HEK293 (cell line): ENCODE measurements at regions not wholly inside any gene's neighbourhood (a gene's known extent, or its start where the extent isn't known, plus 50 kb on each side); places are given as distances from the start of the nearest gene placed in this dataset.

Source experiments
- CTCF ChIA-PET: fragments of 350-600 bp; formaldehyde crosslinking; extraction: SDS; loops from one replicate; lab custom pipeline; 2021; ENCODE audit warnings: antibody characterized with exemption; lab: Yijun Ruan, JAX
- POLR2A ChIA-PET: fragments of 300-600 bp; formaldehyde crosslinking; extraction: SDS; loops from one replicate; lab custom pipeline; 2020; ENCODE audit warnings: antibody characterized with exemption, inconsistent platforms; lab: Yijun Ruan, JAX
- H3K27ac ChIP-seq: fragments of 200-500 bp; sonication (Bioruptor generic); 2 replicates; pipeline ENCODE4 v1.5.1; 2014; ENCODE audit warnings: low read depth, low read length, control low read depth, inconsistent platforms; ENCODE audit errors: extremely low read depth
- H3K36me3 ChIP-seq, 2 experiments: fragments of 200-500 bp in 1 of 2; sonication (Bioruptor generic) in 1 of 2; 1 replicate in 1 of 2; 2 replicates in 1 of 2; pipeline ENCODE4 v1.5.1; 2014 to 2017; ENCODE audit warnings: inconsistent platforms in 2 of 2, low read length in 2 of 2; ENCODE audit not compliant: control insufficient read depth in 2 of 2, insufficient read depth in 1 of 2
- H3K4me1 ChIP-seq: fragments of 200-500 bp; sonication (Bioruptor generic); 2 replicates; pipeline ENCODE4 v1.5.1; 2014; ENCODE audit warnings: mild to moderate bottlenecking, low read length, inconsistent platforms; ENCODE audit not compliant: control insufficient read depth, insufficient read depth
- H3K4me3 ChIP-seq: 2 replicates; pipeline ENCODE4 v1.5.1; 2011; ENCODE audit warnings: low read depth, mild to moderate bottlenecking, control low read depth, low read length, moderate library complexity
- H3K9me3 ChIP-seq: fragments of 200-500 bp; sonication (Bioruptor generic); 2 replicates; pipeline ENCODE4 v1.5.1; 2014; ENCODE audit warnings: low read depth, low read length, inconsistent platforms; ENCODE audit not compliant: control insufficient read depth, insufficient read depth
- EGR2 ChIP-seq: fragments of 450-650 bp; formaldehyde crosslinking; IDR thresholded peaks from 2 replicates; pipeline ENCODE4 v1.5.1; 2016; ENCODE audit warnings: low read depth, missing biosample characterization, missing genetic modification characterization
- HOXA7 ChIP-seq: sonication (generic); formaldehyde crosslinking; IDR thresholded peaks from 2 replicates; pipeline ENCODE4 v1.8.1; 2022; ENCODE audit warnings: missing genetic modification reagents, borderline replicate concordance
- HOXD13 ChIP-seq: sonication (generic); formaldehyde crosslinking; IDR thresholded peaks from 2 replicates; pipeline ENCODE4 v1.8.0; 2022; ENCODE audit warnings: missing genetic modification reagents, borderline replicate concordance
- KLF17 ChIP-seq: fragments of 450-650 bp; formaldehyde crosslinking; IDR thresholded peaks from 2 replicates; pipeline ENCODE4 v1.5.1; 2016; ENCODE audit warnings: missing biosample characterization, missing genetic modification characterization
- PBX3 ChIP-seq: sonication (generic); formaldehyde crosslinking; IDR thresholded peaks from 2 replicates; pipeline ENCODE4 v1.8.1; 2022; ENCODE audit warnings: mild to moderate bottlenecking, moderate library complexity, missing genetic modification reagents
- REST ChIP-seq: fragments of 450-650 bp; formaldehyde crosslinking; IDR thresholded peaks from 2 replicates; pipeline ENCODE4 v1.5.1; 2016; ENCODE audit warnings: missing biosample characterization, missing genetic modification characterization
- YY1 ChIP-seq: fragments of 450-650 bp; formaldehyde crosslinking; IDR thresholded peaks from 2 replicates; pipeline ENCODE4 v1.5.1; 2018; ENCODE audit warnings: missing biosample characterization, missing genetic modification characterization
- ZBTB48 ChIP-seq: fragments of 450-650 bp; formaldehyde crosslinking; IDR thresholded peaks from 2 replicates; pipeline ENCODE4 v1.5.1; 2016; ENCODE audit warnings: missing biosample characterization, missing genetic modification characterization
- ZBTB7A ChIP-seq: fragments of 450-650 bp; formaldehyde crosslinking; IDR thresholded peaks from 2 replicates; pipeline ENCODE4 v1.5.1; 2016; ENCODE audit warnings: low read depth, missing biosample characterization, missing genetic modification characterization
- ZFP3 ChIP-seq: fragments of 450-650 bp; formaldehyde crosslinking; IDR thresholded peaks from 2 replicates; pipeline ENCODE4 v1.5.1; 2016; ENCODE audit warnings: low read depth, missing biosample characterization, missing genetic modification characterization
- ZNF114 ChIP-seq: fragments of 450-650 bp; formaldehyde crosslinking; IDR thresholded peaks from 2 replicates; pipeline ENCODE4 v1.5.0; 2017; ENCODE audit warnings: missing biosample characterization, missing genetic modification characterization
- ZNF132 ChIP-seq: fragments of 450-650 bp; formaldehyde crosslinking; IDR thresholded peaks from 2 replicates; pipeline ENCODE4 v1.5.1; 2017; ENCODE audit warnings: missing biosample characterization, missing genetic modification characterization, borderline replicate concordance
- ZNF169 ChIP-seq: fragments of 450-650 bp; formaldehyde crosslinking; IDR thresholded peaks from 2 replicates; pipeline ENCODE4 v1.5.1; 2016; ENCODE audit warnings: missing biosample characterization, missing genetic modification characterization
- ZNF184 ChIP-seq: fragments of 450-650 bp; IDR thresholded peaks from 2 replicates; pipeline ENCODE4 v1.5.1; 2018; ENCODE audit warnings: missing biosample characterization, mild to moderate bottlenecking, missing genetic modification characterization
- ZNF266 ChIP-seq: fragments of 450-650 bp; formaldehyde crosslinking; IDR thresholded peaks from 2 replicates; pipeline ENCODE4 v1.5.1; 2016; ENCODE audit warnings: missing biosample characterization, missing genetic modification characterization, low read depth
- ZNF302 ChIP-seq: fragments of 450-650 bp; formaldehyde crosslinking; IDR thresholded peaks from 2 replicates; pipeline ENCODE4 v1.5.1; 2016; ENCODE audit warnings: missing biosample characterization, missing genetic modification characterization, low read depth
- ZNF335 ChIP-seq: fragments of 450-650 bp; formaldehyde crosslinking; conservative IDR thresholded peaks from 2 replicates; pipeline ENCODE4 v1.5.1; 2016; ENCODE audit warnings: missing biosample characterization, missing genetic modification characterization
- ZNF362 ChIP-seq: fragments of 450-650 bp; formaldehyde crosslinking; IDR thresholded peaks from 2 replicates; pipeline ENCODE4 v1.5.1; 2016; ENCODE audit warnings: missing biosample characterization, missing genetic modification characterization
- ZNF433 ChIP-seq: fragments of 450-650 bp; formaldehyde crosslinking; IDR thresholded peaks from 2 replicates; pipeline ENCODE4 v1.5.1; 2016; ENCODE audit warnings: missing biosample characterization, missing genetic modification characterization, low read depth
- ZNF521 ChIP-seq: fragments of 450-650 bp; formaldehyde crosslinking; IDR thresholded peaks from 2 replicates; pipeline ENCODE4 v1.5.1; 2017; ENCODE audit warnings: missing biosample characterization, mild to moderate bottlenecking, missing genetic modification characterization
- ZNF529 ChIP-seq: fragments of 450-650 bp; formaldehyde crosslinking; IDR thresholded peaks from 2 replicates; pipeline ENCODE4 v1.5.1; 2017; ENCODE audit warnings: missing genetic modification characterization, missing biosample characterization; ENCODE audit not compliant: insufficient replicate concordance
- ZNF530 ChIP-seq: fragments of 450-650 bp; formaldehyde crosslinking; IDR thresholded peaks from 2 replicates; pipeline ENCODE4 v1.5.1; 2016; ENCODE audit warnings: low read depth, missing biosample characterization, missing genetic modification characterization
- ZNF549 ChIP-seq: fragments of 450-650 bp; IDR thresholded peaks from 2 replicates; pipeline ENCODE4 v1.5.1; 2018; ENCODE audit warnings: missing biosample characterization, missing genetic modification characterization, mild to moderate bottlenecking, inconsistent platforms, moderate library complexity
- ZNF560 ChIP-seq: fragments of 450-650 bp; formaldehyde crosslinking; IDR thresholded peaks from 2 replicates; pipeline ENCODE4 v1.5.1; 2017; ENCODE audit warnings: missing biosample characterization, missing genetic modification characterization, borderline replicate concordance
- ZNF660 ChIP-seq: fragments of 450-650 bp; IDR thresholded peaks from 2 replicates; pipeline ENCODE4 v1.5.1; 2018; ENCODE audit warnings: missing biosample characterization, mild to moderate bottlenecking, missing genetic modification characterization
- ZNF664 ChIP-seq: fragments of 450-650 bp; formaldehyde crosslinking; IDR thresholded peaks from 2 replicates; pipeline ENCODE4 v1.5.1; 2016; ENCODE audit warnings: missing biosample characterization, missing genetic modification characterization
- ZNF677 ChIP-seq: fragments of 450-650 bp; IDR thresholded peaks from 2 replicates; pipeline ENCODE4 v1.5.0; 2018; ENCODE audit warnings: missing biosample characterization, mild to moderate bottlenecking, missing genetic modification characterization, moderate library complexity
- ZNF776 ChIP-seq: fragments of 450-650 bp; formaldehyde crosslinking; IDR thresholded peaks from 2 replicates; pipeline ENCODE4 v1.5.0; 2017; ENCODE audit warnings: missing biosample characterization, missing genetic modification characterization, borderline replicate concordance
- ZSCAN30 ChIP-seq: fragments of 450-650 bp; IDR thresholded peaks from 2 replicates; pipeline ENCODE4 v1.5.1; 2018; ENCODE audit warnings: missing biosample characterization, mild to moderate bottlenecking, missing genetic modification characterization, moderate library complexity
- ZSCAN5A ChIP-seq: fragments of 450-650 bp; formaldehyde crosslinking; IDR thresholded peaks from 2 replicates; pipeline ENCODE4 v1.5.1; 2016; ENCODE audit warnings: missing biosample characterization, missing genetic modification characterization

GRCh38 chr4:35516102-35516501 lies 728.2 kb downstream of the ARAP2 start:
- POLR2A ChIA-PET, result no interaction called here
- TF ChIP-seq ZNF529, result no peak
- no peak for TF ChIP-seq ZSCAN5A (tag by site-specific recombination)
- no peak for TF ChIP-seq ZFP3 (tag by site-specific recombination)
- TF ChIP-seq ZNF549 (tag by site-specific recombination), result no peak
- TF ChIP-seq ZNF560 (tag by site-specific recombination), result no peak
- TF ChIP-seq ZBTB48 (tag by site-specific recombination), result no peak
- TF ChIP-seq ZNF335 (tag by site-specific recombination), result no peak
- TF ChIP-seq PBX3, result no peak
- TF ChIP-seq ZNF521 (tag by site-specific recombination), result no peak
- TF ChIP-seq HOXA7 (CRISPR knock-in tag), result no peak
- TF ChIP-seq ZNF169 (tag by site-specific recombination), result no peak
- no peak for TF ChIP-seq ZNF132 (tag by site-specific recombination)
- no peak for TF ChIP-seq ZNF776 (tag by site-specific recombination)
- TF ChIP-seq REST (tag by site-specific recombination), result no peak
- no peak for TF ChIP-seq ZNF114 (tag by site-specific recombination)
- TF ChIP-seq ZNF433 (tag by site-specific recombination), result no peak
- TF ChIP-seq HOXD13 (CRISPR knock-in tag), result no peak
- TF ChIP-seq ZNF664 (tag by site-specific recombination), result no peak
- TF ChIP-seq, all 188 proteins: peak for 0
- Histone ChIP-seq H3K36me3 (no peaks in the 10 kb centered on the region), H3K9me3 (no peaks in the 10 kb centered on the region), H3K4me3 (no peak overlapping the region), H3K27ac (no peak overlapping the region), H3K4me1 (no peaks in the 10 kb centered on the region)
- CTCF ChIA-PET, result no interaction called here

- POLR2A ChIA-PET, result no interaction called here
- no peak overlapping the region for H3K4me3 ChIP-seq
- no peak for TF ChIP-seq ZNF362 (tag by site-specific recombination)
- TF ChIP-seq EGR2 (tag by site-specific recombination), result no peak
- no peak for TF ChIP-seq ZSCAN30 (tag by site-specific recombination)
- TF ChIP-seq ZNF677 (tag by site-specific recombination), result no peak
- no peak for TF ChIP-seq ZBTB7A
- TF ChIP-seq ZNF560 (tag by site-specific recombination), result no peak
- TF ChIP-seq ZNF266 (tag by site-specific recombination), result no peak
- TF ChIP-seq ZNF530 (tag by site-specific recombination), result no peak
- TF ChIP-seq YY1 (tag by site-specific recombination), result no peak
- no peak for TF ChIP-seq ZNF184 (tag by site-specific recombination)
- TF ChIP-seq KLF17 (tag by site-specific recombination), result no peak
- TF ChIP-seq ZNF660 (tag by site-specific recombination), result no peak
- no peak for TF ChIP-seq ZNF302 (tag by site-specific recombination)
Observed at GRCh38 chr4:35520059-35520458, 724.3 kb downstream of the ARAP2 start.

More at GRCh38 chr4:35520059-35520458, 724.3 kb downstream of the ARAP2 start:
- Histone ChIP-seq H3K27ac (no peak overlapping the region), H3K4me1 (no peaks in the 10 kb centered on the region), H3K9me3 (no peaks in the 10 kb centered on the region), H3K36me3 (no peaks in the 10 kb centered on the region)
- CTCF ChIA-PET, result no interaction called here
